VCaP (cell line): ENCODE measurements at regions not wholly inside any gene's neighbourhood (a gene's known extent, or its start where the extent isn't known, plus 50 kb on each side); places are given as distances from the start of the nearest gene placed in this dataset.

Experiments
- H3K27ac ChIP-seq: fragments of 450-650 bp; 2 replicates; pipeline ENCODE4 v1.5.1; 2017
- CTCF ChIP-seq: fragments of 450-650 bp; conservative IDR thresholded peaks from 2 replicates; pipeline ENCODE4 v1.5.1; 2017; ENCODE audit warnings: mild to moderate bottlenecking, moderate library complexity

DNA sequence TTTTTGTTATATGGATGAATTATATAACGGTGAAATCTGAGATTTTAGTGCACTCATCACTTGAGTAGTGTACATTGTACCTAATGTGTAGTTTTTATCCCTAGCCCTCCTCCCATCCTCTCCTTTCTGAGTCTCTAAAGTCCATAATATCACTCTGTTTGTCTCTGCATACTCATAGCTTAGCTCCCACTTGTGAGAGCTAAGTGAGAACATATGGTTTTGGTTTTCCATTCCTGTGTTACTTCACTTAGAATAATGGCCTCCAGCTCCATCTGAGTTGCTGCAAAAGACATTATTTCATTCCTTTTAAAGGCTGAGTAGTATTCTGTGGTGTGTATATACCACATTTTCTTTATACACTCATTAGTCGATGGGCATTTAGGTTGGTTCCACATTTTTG, 94.0 kb downstream of the SLC10A2 start:
- H3K27ac ChIP-seq = no peak overlapping the region
- no peak for TF ChIP-seq CTCF

- no peak overlapping the region for H3K27ac ChIP-seq
- TF ChIP-seq CTCF = no peak
Measured at GRCh38 chr13:102970542-102970941, 95.7 kb downstream of the SLC10A2 start.

GRCh38 chr13:102968572-102969228, 97.5 kb downstream of the SLC10A2 start:
- no peak overlapping the region for H3K27ac ChIP-seq

DNA sequence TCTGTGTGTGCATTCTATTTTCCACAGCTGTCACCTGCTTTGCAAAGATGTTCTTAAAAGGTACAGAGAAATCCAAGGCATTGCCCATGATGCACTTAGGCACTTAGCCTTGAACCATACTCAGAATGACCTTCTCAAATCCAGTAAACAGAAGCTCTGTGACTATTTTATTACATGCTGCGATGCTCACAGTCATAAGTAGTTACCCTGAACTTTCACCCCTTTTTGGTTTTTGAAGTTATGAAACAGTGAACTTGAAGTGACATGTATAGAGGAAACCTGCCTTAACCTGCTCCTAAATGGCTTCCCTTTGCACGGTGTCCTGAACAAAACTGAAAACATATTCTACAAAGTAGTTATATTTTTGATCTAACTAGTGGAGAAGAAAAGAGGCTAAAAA, 100.4 kb downstream of the SLC10A2 start:
- H3K27ac ChIP-seq = no peak overlapping the region
- TF ChIP-seq CTCF = no peak

More at GRCh38 chr13:102968572-102969228, 97.5 kb downstream of the SLC10A2 start:
- TF ChIP-seq CTCF = no peak

DNA sequence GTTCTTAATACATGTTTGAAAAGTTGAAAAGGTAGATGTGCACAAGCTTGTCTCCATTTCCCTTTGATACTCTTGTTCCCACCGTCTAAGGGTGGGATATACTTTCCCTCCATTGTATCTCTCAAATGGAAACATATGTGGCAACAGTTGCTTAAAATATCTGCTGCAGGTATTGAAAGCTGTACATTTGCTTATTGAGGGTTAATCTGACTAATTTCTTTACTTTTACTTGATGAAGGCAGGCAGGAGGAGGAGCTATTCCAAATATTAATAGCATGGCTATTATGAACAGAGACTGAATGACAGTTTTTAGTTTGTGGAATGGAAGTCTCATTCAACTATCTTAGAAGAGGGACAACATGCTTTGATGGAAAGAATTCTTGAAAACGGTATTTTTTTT, 103.8 kb downstream of the SLC10A2 start:
- TF ChIP-seq CTCF = no peak

GRCh38 chr13:102960959-102961358, 105.3 kb downstream of the SLC10A2 start:
- TF ChIP-seq CTCF = no peak
- H3K27ac ChIP-seq = no peak overlapping the region

More for the DNA sequence above, 103.8 kb downstream of the SLC10A2 start:
- H3K27ac ChIP-seq = no peak overlapping the region

DNA sequence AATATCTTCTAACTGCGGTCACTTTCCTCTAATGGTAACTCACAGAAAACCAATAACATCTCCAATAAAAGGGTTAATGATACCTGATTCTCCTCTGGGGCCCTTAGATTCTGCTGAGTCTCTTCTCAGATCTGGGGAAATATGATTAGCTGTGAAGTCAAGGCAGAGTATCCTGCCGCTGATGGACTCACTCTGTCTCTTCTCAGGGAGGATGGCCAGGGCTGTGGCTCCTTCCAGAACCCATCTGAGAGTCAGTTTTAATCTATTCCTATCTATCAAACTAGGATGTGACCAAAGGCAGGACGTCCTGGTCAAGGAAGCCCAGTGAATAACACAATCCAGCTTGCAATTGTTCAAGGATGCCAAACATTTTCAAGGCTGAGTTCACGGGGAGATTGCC, 109.8 kb downstream of the SLC10A2 start:
- H3K27ac ChIP-seq = no peak overlapping the region
- no peak for TF ChIP-seq CTCF
